GM23338 (cell line): ENCODE measurements at regions not wholly inside any gene's neighbourhood (a gene's known extent, or its start where the extent isn't known, plus 50 kb on each side); places are given as distances from the start of the nearest gene placed in this dataset.

Experiments
- ATAC-seq: fragments of 200-7000 bp; cut with Tn5 transposase; 3 replicates; pipeline ENCODE4 v1.9.1; 2020
- DNase-seq: peaks from one replicate; pipeline ENCODE4 v3.0.0-alpha.2; 2015; ENCODE audit warnings: low spot score
- H2AFZ ChIP-seq: fragments of 200-600 bp; sonication (generic); 2 replicates; pipeline ENCODE4 v1.8.0; 2016; ENCODE audit warnings: antibody characterized with exemption, mild to moderate bottlenecking, moderate library complexity
- H3F3A ChIP-seq: fragments of 200-600 bp; sonication (generic); replicated peaks from 2 replicates; pipeline ENCODE4 v1.8.0; 2017; ENCODE audit warnings: antibody characterized with exemption, mixed run types, low read depth
- H3K27ac ChIP-seq: fragments of 200-600 bp; sonication (generic); 2 replicates; pipeline ENCODE4 v1.6.1; 2016; ENCODE audit warnings: low read depth
- H3K27me3 ChIP-seq: fragments of 200-600 bp; sonication (generic); 2 replicates; pipeline ENCODE4 v1.8.0; 2016; ENCODE audit warnings: mild to moderate bottlenecking, mixed run types, moderate library complexity; ENCODE audit not compliant: insufficient read depth
- H3K36me3 ChIP-seq: fragments of 200-600 bp; sonication (generic); 2 replicates; pipeline ENCODE4 v1.8.0; 2016; ENCODE audit warnings: mild to moderate bottlenecking; ENCODE audit not compliant: insufficient read depth
- H3K4me1 ChIP-seq: fragments of 200-600 bp; sonication (generic); 2 replicates; pipeline ENCODE4 v1.8.0; 2016; ENCODE audit warnings: mild to moderate bottlenecking, moderate library complexity; ENCODE audit not compliant: insufficient read depth
- H3K4me2 ChIP-seq: fragments of 200-600 bp; sonication (generic); 2 replicates; pipeline ENCODE4 v1.7.1; 2017; ENCODE audit warnings: mixed run types
- H3K4me3 ChIP-seq: fragments of 200-600 bp; sonication (generic); 2 replicates; pipeline ENCODE4 v1.6.1; 2016; ENCODE audit warnings: mixed run types
- H3K79me2 ChIP-seq: fragments of 200-600 bp; sonication (generic); replicated peaks from 2 replicates; pipeline ENCODE4 v1.8.0; 2017; ENCODE audit warnings: mild to moderate bottlenecking; ENCODE audit not compliant: insufficient read depth
- H3K9me2 ChIP-seq: fragments of 200-600 bp; sonication (generic); 2 replicates; pipeline ENCODE4 v1.8.0; 2017; ENCODE audit not compliant: insufficient read depth
- H4K20me1 ChIP-seq: fragments of 200-600 bp; sonication (generic); replicated peaks from 2 replicates; pipeline ENCODE4 v1.8.0; 2017; ENCODE audit warnings: mild to moderate bottlenecking; ENCODE audit not compliant: insufficient read depth
- H3K27ac Mint-ChIP-seq: 2 replicates; pipeline ENCODE4 v1.8.0; 2020; ENCODE audit warnings: inconsistent platforms, mild to moderate bottlenecking, moderate library complexity, mixed read lengths
- H3K27me3 Mint-ChIP-seq: 3 replicates; pipeline ENCODE4 v1.8.0; 2022; ENCODE audit warnings: low read depth, mild to moderate bottlenecking, moderate library complexity, mixed read lengths, inconsistent platforms; ENCODE audit not compliant: insufficient read depth, poor library complexity
- H3K36me3 Mint-ChIP-seq: 3 replicates; pipeline ENCODE4 v1.8.0; 2021; ENCODE audit warnings: low read depth, mild to moderate bottlenecking, inconsistent platforms, moderate library complexity, mixed read lengths
- H3K4me1 Mint-ChIP-seq: 3 replicates; pipeline ENCODE4 v1.8.0; 2020; ENCODE audit warnings: mild to moderate bottlenecking, inconsistent platforms, mixed read lengths
- H3K4me3 Mint-ChIP-seq: 3 replicates; pipeline ENCODE4 v1.8.0; 2021; ENCODE audit warnings: moderate library complexity, mild to moderate bottlenecking, inconsistent platforms, mixed read lengths
- H3K9me3 Mint-ChIP-seq: 3 replicates; pipeline ENCODE4 v1.8.0; 2020; ENCODE audit warnings: moderate library complexity, mild to moderate bottlenecking, inconsistent platforms, mixed read lengths
- CREB1 ChIP-seq: fragments of 250-450 bp; sonication (Bioruptor Pico); IDR thresholded peaks from 2 replicates; pipeline ENCODE4 v1.5.0; 2020; ENCODE audit warnings: low read depth, mild to moderate bottlenecking, moderate library complexity
- ETS1 ChIP-seq: IDR thresholded peaks from 2 replicates; pipeline ENCODE4 v1.6.1; 2016; ENCODE audit warnings: antibody characterized with exemption
- EZH2 ChIP-seq: fragments of 200-600 bp; sonication (generic); IDR thresholded peaks from one replicate; pipeline ENCODE4 v1.8.0; 2017; ENCODE audit warnings: antibody characterized with exemption, mild to moderate bottlenecking, low read depth; ENCODE audit not compliant: unreplicated experiment
- EZH2phosphoT487 ChIP-seq: fragments of 200-600 bp; sonication (generic); IDR thresholded peaks from one replicate; pipeline ENCODE4 v1.8.1; 2018; ENCODE audit warnings: antibody characterized with exemption; ENCODE audit not compliant: unreplicated experiment
- JUNB ChIP-seq: IDR thresholded peaks from one replicate; pipeline ENCODE4 v1.6.1; 2016; ENCODE audit warnings: antibody characterized with exemption; ENCODE audit not compliant: unreplicated experiment
- NANOG ChIP-seq: IDR thresholded peaks from 2 replicates; pipeline ENCODE4 v1.6.1; 2016; ENCODE audit warnings: antibody characterized with exemption, borderline replicate concordance
- POLR2AphosphoS5 ChIP-seq: IDR thresholded peaks from 2 replicates; pipeline ENCODE4 v1.6.1; 2016; ENCODE audit warnings: antibody characterized with exemption, low read depth
- REST ChIP-seq: IDR thresholded peaks from one replicate; pipeline ENCODE4 v1.6.1; 2018; ENCODE audit warnings: antibody characterized with exemption; ENCODE audit not compliant: unreplicated experiment
- STAT1 ChIP-seq: IDR thresholded peaks from one replicate; pipeline ENCODE4 v1.6.1; 2016; ENCODE audit warnings: antibody characterized with exemption; ENCODE audit not compliant: unreplicated experiment
- ZNF114 ChIP-seq: fragments of 250-450 bp; sonication (Bioruptor Pico); IDR thresholded peaks from 2 replicates; pipeline ENCODE4 v1.5.0; 2020; ENCODE audit warnings: mild to moderate bottlenecking, moderate library complexity
- ZNF331 ChIP-seq: fragments of 250-450 bp; sonication (Bioruptor Pico); IDR thresholded peaks from 2 replicates; pipeline ENCODE4 v1.5.0; 2020; ENCODE audit warnings: low read depth, mild to moderate bottlenecking, moderate library complexity
- ZNF462 ChIP-seq: fragments of 250-450 bp; sonication (Bioruptor Pico); IDR thresholded peaks from 2 replicates; pipeline ENCODE4 v1.5.0; 2020; ENCODE audit warnings: mild to moderate bottlenecking, moderate library complexity
- TF ChIP-seq, protein P1 (sequence below), 2 experiments: fragments of 200-600 bp in 1 of 2; sonication (generic) in 1 of 2; conservative IDR thresholded peaks; 2 replicates each; pipeline versions ENCODE4 v1.5.1 to v1.6.1; 2016 to 2017; ENCODE audit warnings: antibody characterized with exemption in 2 of 2, low read depth in 2 of 2, mild to moderate bottlenecking in 2 of 2, moderate library complexity in 1 of 2

- no peaks in the 10 kb centered on the region for H3K36me3 ChIP-seq
- H3K4me1 ChIP-seq, result no peaks in the 10 kb centered on the region
- Mint-ChIP-seq H3K4me3 (no peak overlapping the region), H3K27me3 (peaks cover 5% of the 10 kb centered on the region), H3K27ac (no peak overlapping the region), H3K9me3 (peaks cover 12% of the 10 kb centered on the region), H3K36me3 (no peaks in the 10 kb centered on the region), H3K4me1 (no peaks in the 10 kb centered on the region)
- H3K4me2 ChIP-seq, result no peak overlapping the region
- H3K79me2 ChIP-seq, result no peaks in the 10 kb centered on the region
- no peak overlapping the region for H3K27ac ChIP-seq
- H3K9me2 ChIP-seq, result 0 out of 2 replicates have a peak, but pooled peaks cover 9% of the 10 kb centered on the region
- DNase-seq, result no peak
- H2AFZ ChIP-seq, result no peak overlapping the region
- ATAC-seq, result no peak
- H3K4me3 ChIP-seq, result no peak overlapping the region
- TF ChIP-seq ZNF331 (no peak), EZH2phosphoT487 (no peak), EZH2 (no peak), ETS1 (no peak), POLR2AphosphoS5 (no peak), ZNF114 (CRISPR knock-in tag) (no peak), NANOG (no peak), ZNF462 (CRISPR knock-in tag) (no peak), JUNB (no peak), CREB1 (no peak), REST (no peak), STAT1 (no peak)
- TF ChIP-seq, protein P1, sequence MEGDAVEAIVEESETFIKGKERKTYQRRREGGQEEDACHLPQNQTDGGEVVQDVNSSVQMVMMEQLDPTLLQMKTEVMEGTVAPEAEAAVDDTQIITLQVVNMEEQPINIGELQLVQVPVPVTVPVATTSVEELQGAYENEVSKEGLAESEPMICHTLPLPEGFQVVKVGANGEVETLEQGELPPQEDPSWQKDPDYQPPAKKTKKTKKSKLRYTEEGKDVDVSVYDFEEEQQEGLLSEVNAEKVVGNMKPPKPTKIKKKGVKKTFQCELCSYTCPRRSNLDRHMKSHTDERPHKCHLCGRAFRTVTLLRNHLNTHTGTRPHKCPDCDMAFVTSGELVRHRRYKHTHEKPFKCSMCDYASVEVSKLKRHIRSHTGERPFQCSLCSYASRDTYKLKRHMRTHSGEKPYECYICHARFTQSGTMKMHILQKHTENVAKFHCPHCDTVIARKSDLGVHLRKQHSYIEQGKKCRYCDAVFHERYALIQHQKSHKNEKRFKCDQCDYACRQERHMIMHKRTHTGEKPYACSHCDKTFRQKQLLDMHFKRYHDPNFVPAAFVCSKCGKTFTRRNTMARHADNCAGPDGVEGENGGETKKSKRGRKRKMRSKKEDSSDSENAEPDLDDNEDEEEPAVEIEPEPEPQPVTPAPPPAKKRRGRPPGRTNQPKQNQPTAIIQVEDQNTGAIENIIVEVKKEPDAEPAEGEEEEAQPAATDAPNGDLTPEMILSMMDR (conservative IDR thresholded peaks at IDR 0.05; ENCODE audit: low read depth in 2 of 2), result no peak
- H3K27me3 ChIP-seq, result no peaks in the 10 kb centered on the region
- H3F3A ChIP-seq, result no peaks in the 10 kb centered on the region
- no peaks in the 10 kb centered on the region for H4K20me1 ChIP-seq
These were observed 84.7 kb upstream of the KDM7A start for GRCh38 chr7:140261522-140261921.
